Dedifferentiated amniotic fluid mesenchymal stem cell (primary cell): ENCODE measurements at regions not wholly inside any gene's neighbourhood (a gene's known extent, or its start where the extent isn't known, plus 50 kb on each side); places are given as distances from the start of the nearest gene placed in this dataset.

ENCODE experiments used
- DNase-seq: peaks from one replicate; pipeline ENCODE4 v3.0.0-alpha.2; 2016; ENCODE audit errors: extremely low spot score

GRCh38 chr15:99440551-99441443 lies 125.0 kb upstream of the MEF2A start:
- no peak for DNase-seq

GRCh38 chr15:99441444-99441800 lies 124.4 kb upstream of the MEF2A start:
- DNase-seq: no peak

- no peak for DNase-seq
Measured at GRCh38 chr15:99441871-99442251, 123.9 kb upstream of the MEF2A start.

GRCh38 chr15:99442252-99442897 lies 123.4 kb upstream of the MEF2A start:
- peak; percentile 91 for DNase-seq

- DNase-seq: no peak
Measured at GRCh38 chr15:99443056-99443756, 122.6 kb upstream of the MEF2A start.

- DNase-seq: no peak
Measured at GRCh38 chr15:99443768-99444446, 121.9 kb upstream of the MEF2A start.

- no peak for DNase-seq
Measured at GRCh38 chr15:99445272-99445850, 120.4 kb upstream of the MEF2A start.

- no peak for DNase-seq
Measured at GRCh38 chr15:99446565-99447496, 119.0 kb upstream of the MEF2A start.

- no peak for DNase-seq
Measured at GRCh38 chr15:99447497-99448371, 118.0 kb upstream of the MEF2A start.

- DNase-seq: no peak
Measured at GRCh38 chr15:99449514-99449913, 116.3 kb upstream of the MEF2A start.

GRCh38 chr15:99450896-99451358 lies 114.9 kb upstream of the MEF2A start:
- DNase-seq: no peak

GRCh38 chr15:99451484-99451883 lies 114.3 kb upstream of the MEF2A start:
- DNase-seq: no peak

GRCh38 chr15:99452010-99452409 lies 113.8 kb upstream of the MEF2A start:
- no peak for DNase-seq

- no peak for DNase-seq
Measured at GRCh38 chr15:99452728-99453636, 112.8 kb upstream of the MEF2A start.

- DNase-seq: no peak
Measured at GRCh38 chr15:99453637-99454030, 112.2 kb upstream of the MEF2A start.

GRCh38 chr15:99454107-99454809 lies 111.5 kb upstream of the MEF2A start:
- no peak for DNase-seq

GRCh38 chr15:99454941-99455788 lies 110.6 kb upstream of the MEF2A start:
- peak; percentile 90 for DNase-seq
